SK-N-SH (cell line): ENCODE measurements at regions not wholly inside any gene's neighbourhood (a gene's known extent, or its start where the extent isn't known, plus 50 kb on each side); places are given as distances from the start of the nearest gene placed in this dataset.

Experiments used
- CTCF ChIP-seq: fragments of 200-600 bp; sonication (generic); IDR thresholded peaks from 2 replicates; pipeline ENCODE4 v1.6.1; 2017; ENCODE audit warnings: antibody characterized with exemption, mild to moderate bottlenecking, moderate library complexity
- EP300 ChIP-seq, 2 experiments: IDR thresholded peaks; 2 replicates each; pipeline versions ENCODE4 v1.4.0 to v1.6.1; 2012; ENCODE audit warnings: borderline replicate concordance in 1 of 2, low read depth in 1 of 2, low read length in 1 of 2
- POLR2AphosphoS5 ChIP-seq: IDR thresholded peaks from 2 replicates; pipeline ENCODE4 v1.6.1; 2012; ENCODE audit warnings: low read depth, low read length
- RCOR1 ChIP-seq: fragments of 150-350 bp; IDR thresholded peaks from 2 replicates; pipeline ENCODE4 v1.6.1; 2017; ENCODE audit warnings: antibody characterized with exemption, low read length
- SIN3A ChIP-seq: IDR thresholded peaks from 2 replicates; pipeline ENCODE4 v1.6.1; 2012; ENCODE audit warnings: low read depth, mild to moderate bottlenecking, low read length, moderate library complexity, borderline replicate concordance
- SMC3 ChIP-seq: IDR thresholded peaks from 2 replicates; pipeline ENCODE4 v1.6.1; 2012; ENCODE audit warnings: low read depth, low read length, improper control_type of control experiment
- TAF1 ChIP-seq: IDR thresholded peaks from 2 replicates; pipeline ENCODE4 v1.6.1; 2012; ENCODE audit warnings: low read depth, mild to moderate bottlenecking, low read length, moderate library complexity, borderline replicate concordance
- TCF12 ChIP-seq: IDR thresholded peaks from 2 replicates; pipeline ENCODE4 v1.4.0; 2012
- TEAD4 ChIP-seq: IDR thresholded peaks from 2 replicates; pipeline ENCODE4 v1.4.0; 2012; ENCODE audit warnings: mild to moderate bottlenecking, borderline replicate concordance; ENCODE audit not compliant: insufficient read depth
- TF ChIP-seq, protein P1 (sequence below): fragments of 150-350 bp; IDR thresholded peaks from 2 replicates; pipeline ENCODE4 v1.6.1; 2017; ENCODE audit warnings: antibody characterized with exemption, low read length, low read depth, borderline replicate concordance
- TF ChIP-seq, protein P2 (sequence below): IDR thresholded peaks from 2 replicates; pipeline ENCODE4 v1.6.1; 2012; ENCODE audit warnings: mild to moderate bottlenecking, low read depth, low read length, moderate library complexity
- TF ChIP-seq, protein P3 (sequence below): IDR thresholded peaks from 2 replicates; pipeline ENCODE4; 2012

GRCh38 chr2:236403125-236403524 lies 138.9 kb upstream of the ASB18 start:
- no peak for TF ChIP-seq RCOR1
- no peak for TF ChIP-seq CTCF
- TF ChIP-seq, protein P1, sequence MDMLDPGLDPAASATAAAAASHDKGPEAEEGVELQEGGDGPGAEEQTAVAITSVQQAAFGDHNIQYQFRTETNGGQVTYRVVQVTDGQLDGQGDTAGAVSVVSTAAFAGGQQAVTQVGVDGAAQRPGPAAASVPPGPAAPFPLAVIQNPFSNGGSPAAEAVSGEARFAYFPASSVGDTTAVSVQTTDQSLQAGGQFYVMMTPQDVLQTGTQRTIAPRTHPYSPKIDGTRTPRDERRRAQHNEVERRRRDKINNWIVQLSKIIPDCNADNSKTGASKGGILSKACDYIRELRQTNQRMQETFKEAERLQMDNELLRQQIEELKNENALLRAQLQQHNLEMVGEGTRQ = no peak
- no peak for TF ChIP-seq SIN3A
- TF ChIP-seq, protein P2, sequence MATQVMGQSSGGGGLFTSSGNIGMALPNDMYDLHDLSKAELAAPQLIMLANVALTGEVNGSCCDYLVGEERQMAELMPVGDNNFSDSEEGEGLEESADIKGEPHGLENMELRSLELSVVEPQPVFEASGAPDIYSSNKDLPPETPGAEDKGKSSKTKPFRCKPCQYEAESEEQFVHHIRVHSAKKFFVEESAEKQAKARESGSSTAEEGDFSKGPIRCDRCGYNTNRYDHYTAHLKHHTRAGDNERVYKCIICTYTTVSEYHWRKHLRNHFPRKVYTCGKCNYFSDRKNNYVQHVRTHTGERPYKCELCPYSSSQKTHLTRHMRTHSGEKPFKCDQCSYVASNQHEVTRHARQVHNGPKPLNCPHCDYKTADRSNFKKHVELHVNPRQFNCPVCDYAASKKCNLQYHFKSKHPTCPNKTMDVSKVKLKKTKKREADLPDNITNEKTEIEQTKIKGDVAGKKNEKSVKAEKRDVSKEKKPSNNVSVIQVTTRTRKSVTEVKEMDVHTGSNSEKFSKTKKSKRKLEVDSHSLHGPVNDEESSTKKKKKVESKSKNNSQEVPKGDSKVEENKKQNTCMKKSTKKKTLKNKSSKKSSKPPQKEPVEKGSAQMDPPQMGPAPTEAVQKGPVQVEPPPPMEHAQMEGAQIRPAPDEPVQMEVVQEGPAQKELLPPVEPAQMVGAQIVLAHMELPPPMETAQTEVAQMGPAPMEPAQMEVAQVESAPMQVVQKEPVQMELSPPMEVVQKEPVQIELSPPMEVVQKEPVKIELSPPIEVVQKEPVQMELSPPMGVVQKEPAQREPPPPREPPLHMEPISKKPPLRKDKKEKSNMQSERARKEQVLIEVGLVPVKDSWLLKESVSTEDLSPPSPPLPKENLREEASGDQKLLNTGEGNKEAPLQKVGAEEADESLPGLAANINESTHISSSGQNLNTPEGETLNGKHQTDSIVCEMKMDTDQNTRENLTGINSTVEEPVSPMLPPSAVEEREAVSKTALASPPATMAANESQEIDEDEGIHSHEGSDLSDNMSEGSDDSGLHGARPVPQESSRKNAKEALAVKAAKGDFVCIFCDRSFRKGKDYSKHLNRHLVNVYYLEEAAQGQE = no peak
- no peak for TF ChIP-seq SMC3
- TF ChIP-seq, protein P3, sequence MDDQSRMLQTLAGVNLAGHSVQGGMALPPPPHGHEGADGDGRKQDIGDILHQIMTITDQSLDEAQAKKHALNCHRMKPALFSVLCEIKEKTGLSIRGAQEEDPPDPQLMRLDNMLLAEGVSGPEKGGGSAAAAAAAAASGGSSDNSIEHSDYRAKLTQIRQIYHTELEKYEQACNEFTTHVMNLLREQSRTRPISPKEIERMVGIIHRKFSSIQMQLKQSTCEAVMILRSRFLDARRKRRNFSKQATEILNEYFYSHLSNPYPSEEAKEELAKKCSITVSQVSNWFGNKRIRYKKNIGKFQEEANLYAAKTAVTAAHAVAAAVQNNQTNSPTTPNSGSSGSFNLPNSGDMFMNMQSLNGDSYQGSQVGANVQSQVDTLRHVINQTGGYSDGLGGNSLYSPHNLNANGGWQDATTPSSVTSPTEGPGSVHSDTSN = no peak
- no peak for TF ChIP-seq TEAD4
- no peak for TF ChIP-seq POLR2AphosphoS5
- TF ChIP-seq TAF1 = no peak
- TF ChIP-seq EP300 (IDR thresholded peaks at IDR 0.05; ENCODE audit: borderline replicate concordance in 1 of 2, low read depth in 1 of 2, low read length in 1 of 2) = no peak
- no peak for TF ChIP-seq TCF12
